K562 (cell line): ENCODE measurements at regions not wholly inside any gene's neighbourhood (a gene's known extent, or its start where the extent isn't known, plus 50 kb on each side); places are given as distances from the start of the nearest gene placed in this dataset.

Experiments
- ATAC-seq: fragments of 200-7000 bp; cut with Tn5 transposase; 3 replicates; pipeline ENCODE4 v1.9.1; 2020; ENCODE audit warnings: moderate library complexity
- BruUV-seq: library from RNA; stranded (reverse); fragments of 400-500 nt; replicated peaks from 2 replicates; lab custom pipeline; 2021; lab: Mats Ljungman, UMichigan
- CTCF ChIA-PET: fragments of 300-600 bp; formaldehyde crosslinking; extraction: SDS; loops from one replicate; lab custom pipeline; 2021; ENCODE audit warnings: low intra/inter-chr PET ratio; lab: Yijun Ruan, JAX
- POLR2A ChIA-PET: fragments of 300-600, 350-650 bp; sonication (Branson Sonifier 250); formaldehyde crosslinking; extraction: SDS; loops from one replicate; lab custom pipeline; 2021; ENCODE audit warnings: antibody characterized with exemption, inconsistent platforms; lab: Yijun Ruan, JAX
- DNase-seq, 4 experiments: peaks; one replicate each; pipeline versions ENCODE4 v3.0.0 to v3.0.0-alpha.2; 2011 to 2018; ENCODE audit warnings: low spot score in 3 of 4, mixed read lengths in 3 of 4; ENCODE audit errors: extremely low read depth in 1 of 4
- FAIRE-seq: peaks from 2 replicates; lab custom pipeline; 2011; peaks lifted over from hg19 to GRCh38; lab: Jason Lieb, UNC
- H2AFZ ChIP-seq: 2 replicates; pipeline ENCODE4 v1.6.0; 2011; ENCODE audit warnings: low read depth, low read length, control low read depth, inconsistent platforms
- H3K27ac ChIP-seq: fragments of 200-600 bp; 3 replicates; pipeline ENCODE4 v1.8.0; 2011; ENCODE audit warnings: low read depth, mild to moderate bottlenecking, control low read depth, inconsistent platforms, low read length, moderate library complexity, mixed read lengths; ENCODE audit errors: extremely low read depth
- H3K27me3 ChIP-seq, 2 experiments: fragments of 300-600 bp in 1 of 2; 2 replicates in 1 of 2; 3 replicates in 1 of 2; pipeline versions ENCODE4 v1.6.0 to v1.8.0; 2011; ENCODE audit warnings: inconsistent platforms in 2 of 2, low read length in 2 of 2, mild to moderate bottlenecking in 1 of 2, mixed read lengths in 1 of 2, moderate library complexity in 1 of 2; ENCODE audit not compliant: control insufficient read depth in 2 of 2, insufficient read depth in 2 of 2
- H3K36me3 ChIP-seq: fragments of 300-600 bp; 3 replicates; pipeline ENCODE4 v1.8.0; 2011; ENCODE audit warnings: mild to moderate bottlenecking, low read length, inconsistent platforms; ENCODE audit not compliant: control insufficient read depth, insufficient read depth
- H3K4me1 ChIP-seq, 2 experiments: fragments of 200-600 bp in 1 of 2; replicated peaks in 1 of 2; 2 replicates in 1 of 2; 3 replicates in 1 of 2; pipeline versions ENCODE4 v1.5.1 to v1.8.0; 2011; ENCODE audit warnings: inconsistent platforms in 2 of 2, low read length in 2 of 2, mild to moderate bottlenecking in 1 of 2, mixed read lengths in 1 of 2, moderate library complexity in 1 of 2; ENCODE audit not compliant: control insufficient read depth in 2 of 2, insufficient read depth in 2 of 2
- H3K4me2 ChIP-seq: 2 replicates; pipeline ENCODE4 v1.6.1; 2011; ENCODE audit warnings: low read length, control low read depth, inconsistent platforms, mixed read lengths; ENCODE audit not compliant: insufficient read depth
- H3K4me3 ChIP-seq: fragments of 200-600 bp; sonication (generic), shearing (Covaris generic); 2 replicates; pipeline ENCODE4 v1.5.1; 2016; ENCODE audit warnings: control low read depth, inconsistent platforms
- H3K79me2 ChIP-seq: fragments of 200-600 bp; 3 replicates; pipeline ENCODE4 v1.8.0; 2011; ENCODE audit warnings: low read length, inconsistent platforms; ENCODE audit not compliant: control insufficient read depth, insufficient read depth
- H3K9ac ChIP-seq, 2 experiments: 2 replicates each; pipeline versions ENCODE4 v1.6.0 to v1.6.1; 2011; ENCODE audit warnings: low read depth in 2 of 2, low read length in 2 of 2, control low read depth in 1 of 2, inconsistent platforms in 1 of 2, mild to moderate bottlenecking in 1 of 2, mixed read lengths in 1 of 2; ENCODE audit not compliant: insufficient read depth in 1 of 2
- H3K9me1 ChIP-seq: one replicate; pipeline ENCODE4 v1.6.0; 2011; ENCODE audit warnings: inconsistent platforms, mild to moderate bottlenecking, low read length, moderate library complexity; ENCODE audit not compliant: control insufficient read depth, insufficient read depth
- H3K9me3 ChIP-seq: replicated peaks from 2 replicates; pipeline ENCODE4 v1.5.1; 2011; ENCODE audit warnings: low read depth, low read length, inconsistent platforms; ENCODE audit not compliant: control insufficient read depth, insufficient read depth
- H4K20me1 ChIP-seq: replicated peaks from 2 replicates; pipeline ENCODE4 v1.6.1; 2011; ENCODE audit warnings: low read length, inconsistent platforms, mixed read lengths; ENCODE audit not compliant: control insufficient read depth, insufficient read depth
- BCL6 ChIP-seq: fragments of 250-450 bp; sonication (Bioruptor Pico); IDR thresholded peaks from 2 replicates; pipeline ENCODE4 v1.4.0; 2020
- CC2D1A ChIP-seq: fragments of 450-650 bp; IDR thresholded peaks from 2 replicates; pipeline ENCODE4 v1.6.1; 2017; ENCODE audit warnings: mild to moderate bottlenecking
- DMBX1 ChIP-seq: fragments of 250-450 bp; sonication (Bioruptor Pico); IDR thresholded peaks from 2 replicates; pipeline ENCODE4 v1.8.0; 2022; ENCODE audit warnings: inconsistent platforms, mild to moderate bottlenecking, moderate library complexity, borderline replicate concordance
- DPF2 ChIP-seq: fragments of 450-650 bp; IDR thresholded peaks from 2 replicates; pipeline ENCODE4 v1.6.1; 2016
- EGR1 ChIP-seq: fragments of 450-650 bp; conservative IDR thresholded peaks from 2 replicates; pipeline ENCODE4 v1.6.1; 2017; ENCODE audit warnings: mild to moderate bottlenecking
- ELF4 ChIP-seq: fragments of 450-650 bp; formaldehyde crosslinking; IDR thresholded peaks from 2 replicates; pipeline ENCODE4 v1.4.0; 2022; ENCODE audit warnings: missing genetic modification characterization
- ETV6 ChIP-seq, 3 experiments: fragments of 150-350 bp in 1 of 3; sonication (generic) in 1 of 3; formaldehyde crosslinking in 1 of 3; IDR thresholded peaks; 2 replicates each; pipeline versions ENCODE4 v1.6.1 to v1.8.0; 2014 to 2022; ENCODE audit warnings: borderline replicate concordance in 2 of 3, low read depth in 2 of 3, antibody characterized with exemption in 1 of 3, low read length in 1 of 3, mild to moderate bottlenecking in 1 of 3, missing genetic modification reagents in 1 of 3
- HIVEP1 ChIP-seq: fragments of 250-450 bp; sonication (Bioruptor Pico); IDR thresholded peaks from 2 replicates; pipeline ENCODE4 v1.4.0; 2020; ENCODE audit warnings: mild to moderate bottlenecking
- KDM1A ChIP-seq, 2 experiments: fragments of 450-650 bp; IDR thresholded peaks; 2 replicates each; pipeline ENCODE4 v1.6.1; 2016; ENCODE audit warnings: mild to moderate bottlenecking in 2 of 2
- MYC ChIP-seq, 2 experiments: fragments of 250-450 bp in 1 of 2; sonication (Bioruptor Pico) in 1 of 2; IDR thresholded peaks; 2 replicates each; pipeline versions ENCODE4 v1.5.1 to v1.6.1; 2012 to 2021; ENCODE audit warnings: low read depth in 2 of 2, borderline replicate concordance in 1 of 2, improper control_type of control experiment in 1 of 2, low read length in 1 of 2, mild to moderate bottlenecking in 1 of 2, moderate library complexity in 1 of 2
- NBN ChIP-seq: fragments of 450-650 bp; IDR thresholded peaks from 2 replicates; pipeline ENCODE4 v1.6.1; 2016; ENCODE audit warnings: low read depth, mild to moderate bottlenecking
- NUFIP1 ChIP-seq: fragments of 450-650 bp; IDR thresholded peaks from 2 replicates; pipeline ENCODE4 v1.6.1; 2018; ENCODE audit not compliant: partially characterized antibody
- RBM39 ChIP-seq: fragments of 200-400 bp; formaldehyde crosslinking; optimal IDR thresholded peaks from 2 replicates; pipeline ENCODE3; 2018; ENCODE audit warnings: low read depth, low read length
- RCOR1 ChIP-seq, 2 experiments: IDR thresholded peaks; 2 replicates each; pipeline ENCODE4 v1.6.1; 2012; ENCODE audit warnings: low read depth in 2 of 2, low read length in 2 of 2, borderline replicate concordance in 1 of 2, improper control_type of control experiment in 1 of 2
- TCF7L2 ChIP-seq: fragments of 150-350 bp; IDR thresholded peaks from 2 replicates; pipeline ENCODE4 v1.6.1; 2016; ENCODE audit warnings: low read depth, mild to moderate bottlenecking, low read length, moderate library complexity
- TEAD1 ChIP-seq, 2 experiments: fragments of 450-650 bp in 1 of 2; sonication (generic) in 1 of 2; formaldehyde crosslinking; IDR thresholded peaks; 2 replicates each; pipeline versions ENCODE4 v1.4.0 to v1.8.0; 2020 to 2022; ENCODE audit warnings: mild to moderate bottlenecking in 2 of 2, missing genetic modification reagents in 1 of 2
- TEAD4 ChIP-seq, 2 experiments: sonication (generic) in 1 of 2; formaldehyde crosslinking in 1 of 2; IDR thresholded peaks; 2 replicates each; pipeline versions ENCODE4 v1.6.1 to v1.8.0; 2012 to 2022; ENCODE audit warnings: borderline replicate concordance in 1 of 2, inconsistent platforms in 1 of 2, low read length in 1 of 2, mild to moderate bottlenecking in 1 of 2, missing genetic modification reagents in 1 of 2
- TFAM ChIP-seq: fragments of 250-450 bp; sonication (Bioruptor Pico); conservative IDR thresholded peaks from 2 replicates; pipeline ENCODE4 v1.5.0; 2021; ENCODE audit warnings: mild to moderate bottlenecking, moderate library complexity
- THRAP3 ChIP-seq: fragments of 450-650 bp; IDR thresholded peaks from 2 replicates; pipeline ENCODE4 v1.6.1; 2016; ENCODE audit warnings: mild to moderate bottlenecking, inconsistent platforms, borderline replicate concordance
- ZNF133 ChIP-seq: fragments of 250-450 bp; sonication (Bioruptor Pico); IDR thresholded peaks from 2 replicates; pipeline ENCODE4 v1.4.0; 2020; ENCODE audit warnings: mild to moderate bottlenecking
- ZNF174 ChIP-seq: fragments of 250-450 bp; sonication (Bioruptor Pico); IDR thresholded peaks from 2 replicates; pipeline ENCODE4 v1.4.0; 2020; ENCODE audit warnings: mild to moderate bottlenecking
- ZNF184 ChIP-seq: sonication (generic); formaldehyde crosslinking; IDR thresholded peaks from 2 replicates; pipeline ENCODE4 v1.5.0; 2020; ENCODE audit warnings: missing genetic modification reagents
- ZNF232 ChIP-seq: sonication (generic); formaldehyde crosslinking; IDR thresholded peaks from 2 replicates; pipeline ENCODE4 v1.8.0; 2022; ENCODE audit warnings: mild to moderate bottlenecking, missing genetic modification reagents
- ZNF561 ChIP-seq: fragments of 450-650 bp; formaldehyde crosslinking; conservative IDR thresholded peaks from 2 replicates; pipeline ENCODE4 v1.4.0; 2020; ENCODE audit warnings: mild to moderate bottlenecking, moderate library complexity
- ZSCAN29 ChIP-seq: fragments of 450-650 bp; IDR thresholded peaks from 2 replicates; pipeline ENCODE4 v1.6.1; 2017
- WGBS: fragments of 100-300 bp; shearing (Covaris generic); methylation state at CpG from one replicate; pipeline ENCODE4 v1.1.6; 2016; ENCODE audit warnings: low coverage, mixed read lengths; ENCODE audit not compliant: insufficient coverage; ENCODE audit errors: missing lambda C conversion rate; 5-methylcytosine and 5-hydroxymethylcytosine counted together
- in situ Hi-C: fragments of 300-500 bp; cut with MboI; formaldehyde crosslinking; loops from 4 replicates; pipeline ENCODE4 v1.15.0; 2018; ENCODE audit warnings: inconsistent platforms, mixed read lengths
- intact Hi-C: fragments of 100-400 bp; cut with micrococcal nuclease; formaldehyde crosslinking; loops from 2 replicates; pipeline ENCODE4 v1.14.2; 2022

DNA sequence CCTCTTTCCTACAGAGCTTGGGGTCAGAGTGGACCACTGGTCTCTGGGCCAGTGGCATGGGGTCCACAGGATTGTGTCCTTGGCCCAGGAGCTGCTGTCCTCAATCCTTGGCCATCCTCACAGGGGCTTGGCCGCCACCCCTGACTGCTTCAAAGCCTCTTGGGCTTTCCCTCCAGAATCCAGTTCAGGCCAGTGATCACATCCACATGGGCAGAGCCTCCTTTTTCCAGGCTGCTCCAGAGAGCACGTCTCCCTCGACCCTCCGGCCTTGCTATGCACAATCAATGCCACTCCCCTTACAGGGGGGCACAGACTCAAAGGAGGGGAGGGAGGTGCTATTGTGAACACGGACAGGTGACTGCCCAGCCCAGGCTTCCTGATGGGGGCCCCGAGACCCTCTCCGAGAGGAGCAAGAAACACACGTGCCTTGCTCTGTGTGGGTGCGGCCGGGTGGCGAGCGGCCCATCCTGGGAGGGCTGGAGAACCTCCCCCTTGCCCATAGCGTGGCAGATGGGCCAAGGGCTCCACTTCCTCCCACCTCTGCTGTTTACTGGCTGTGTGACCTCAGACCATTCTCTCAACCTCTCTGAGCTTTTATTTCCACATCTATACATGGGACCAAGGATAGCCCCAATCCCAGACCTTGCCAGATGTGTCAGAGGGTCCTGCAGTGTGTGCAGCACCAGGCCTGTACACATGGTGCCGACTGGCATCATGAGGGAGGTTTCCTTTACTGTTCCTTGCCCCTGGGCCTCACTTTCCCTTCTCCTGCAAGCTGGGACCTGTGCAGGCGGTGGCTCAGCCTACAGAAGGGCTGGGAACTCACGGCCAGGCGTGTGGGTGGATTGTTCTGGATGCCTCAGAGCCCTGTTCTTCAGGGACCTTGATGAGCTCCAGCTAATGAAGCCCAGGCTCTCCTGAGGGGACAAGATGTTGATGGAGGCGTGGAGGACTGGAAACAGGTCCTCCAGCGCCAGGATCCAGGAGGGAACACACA, 229.0 kb upstream of the GSE1 start:
- H3K79me2 ChIP-seq: peaks cover 12% of the 10 kb centered on the region; the same call in 1 of the 3 replicates
- 0 out of 2 replicates have a peak, but pooled peaks cover 2% of the 10 kb centered on the region for H3K9me3 ChIP-seq
- H4K20me1 ChIP-seq: peaks cover 7% of the 10 kb centered on the region
- no peak for ATAC-seq
- POLR2A ChIA-PET: interaction anchor here (0.5 to 1.3 kb wide), 3 partner anchors 9 to 210 kb away, joined by 3 read pairs; no protein-coding TSS in a partner anchor
- H3K9me1 ChIP-seq: no peaks in the 10 kb centered on the region
- peak overlapping the region; percentile 7 to 84; a peak in 3 of 4 replicates for H3K9ac ChIP-seq
- in situ Hi-C loops (no loop called here), intact Hi-C loops (loop anchor here (2.0 kb wide), 1 partner anchor 29 kb away; no protein-coding TSS in a partner anchor)
- no peak for DNase-seq
- no peaks in the 10 kb centered on the region for H3K27me3 ChIP-seq
- peaks cover 59 to 82% of the 10 kb centered on the region in 2 experiments for H3K4me1 ChIP-seq
- 88% methylated on average over 18 of the region's 19 CpGs for WGBS
- no peak for FAIRE-seq
- no peak overlapping the region for H3K4me3 ChIP-seq
- H3K36me3 ChIP-seq: no peaks in the 10 kb centered on the region
- no peak overlapping the region for H3K4me2 ChIP-seq
- H2AFZ ChIP-seq: no peak overlapping the region
- CTCF ChIA-PET: no interaction called here
- BruUV-seq: no TSS peak
- peak overlapping the region; percentile 29; the same call in 2 of the 3 replicates for H3K27ac ChIP-seq
- no peak for TF ChIP-seq ZNF232 (CRISPR knock-in tag)
- no peak for TF ChIP-seq NBN
- TF ChIP-seq ZNF174: no peak
- TF ChIP-seq TEAD4 (IDR thresholded peaks at IDR 0.05; ENCODE audit: low read length): no peak
- no peak for TF ChIP-seq TEAD4 (CRISPR knock-in tag; IDR thresholded peaks at IDR 0.05; ENCODE audit: borderline replicate concordance)
- TF ChIP-seq THRAP3: no peak
- no peak for TF ChIP-seq TEAD1 (CRISPR knock-in tag; IDR thresholded peaks at IDR 0.05)
- TF ChIP-seq TCF7L2: no peak
- TF ChIP-seq RCOR1 (IDR thresholded peaks at IDR 0.05; ENCODE audit: borderline replicate concordance in 1 of 2, low read depth in 2 of 2, low read length in 2 of 2): no peak
- TF ChIP-seq ZSCAN29: no peak
- no peak for TF ChIP-seq NUFIP1
- no peak for TF ChIP-seq ELF4 (CRISPR knock-in tag)
- no peak for TF ChIP-seq ZNF561 (CRISPR knock-in tag)
- no peak for TF ChIP-seq ZNF184 (CRISPR knock-in tag)
- no peak for TF ChIP-seq ZNF133 (CRISPR knock-in tag)
- peak; percentile 47 for TF ChIP-seq EGR1
- TF ChIP-seq TFAM (CRISPR knock-in tag): no peak
- no peak for TF ChIP-seq ETV6 (IDR thresholded peaks at IDR 0.05; ENCODE audit: borderline replicate concordance in 1 of 2, low read depth in 2 of 2, low read length in 1 of 2)
- no peak for TF ChIP-seq ETV6 (CRISPR knock-in tag; IDR thresholded peaks at IDR 0.05; ENCODE audit: borderline replicate concordance)
- no peak for TF ChIP-seq BCL6 (CRISPR knock-in tag)
- TF ChIP-seq KDM1A (IDR thresholded peaks at IDR 0.05): peak; percentile 29 to 65; a peak in 1 of 4 replicates
- TF ChIP-seq HIVEP1 (CRISPR knock-in tag): no peak
- TF ChIP-seq DMBX1 (CRISPR knock-in tag): no peak
- TF ChIP-seq RBM39: no peak
- TF ChIP-seq MYC (IDR thresholded peaks at IDR 0.05; ENCODE audit: low read depth, low read length): peak; percentile 5; the same call in 1 of the 2 replicates
- no peak for TF ChIP-seq MYC (CRISPR knock-in tag; IDR thresholded peaks at IDR 0.05; ENCODE audit: borderline replicate concordance, low read depth)
- TF ChIP-seq CC2D1A: no peak
- no peak for TF ChIP-seq DPF2
